NAMALWA (cell line): ENCODE measurements at regions not wholly inside any gene's neighbourhood (a gene's known extent, or its start where the extent isn't known, plus 50 kb on each side); places are given as distances from the start of the nearest gene placed in this dataset.

ENCODE experiments used
- DNase-seq: peaks from one replicate; pipeline ENCODE4 v3.0.0-alpha.2; 2015; ENCODE audit warnings: low spot score

DNA sequence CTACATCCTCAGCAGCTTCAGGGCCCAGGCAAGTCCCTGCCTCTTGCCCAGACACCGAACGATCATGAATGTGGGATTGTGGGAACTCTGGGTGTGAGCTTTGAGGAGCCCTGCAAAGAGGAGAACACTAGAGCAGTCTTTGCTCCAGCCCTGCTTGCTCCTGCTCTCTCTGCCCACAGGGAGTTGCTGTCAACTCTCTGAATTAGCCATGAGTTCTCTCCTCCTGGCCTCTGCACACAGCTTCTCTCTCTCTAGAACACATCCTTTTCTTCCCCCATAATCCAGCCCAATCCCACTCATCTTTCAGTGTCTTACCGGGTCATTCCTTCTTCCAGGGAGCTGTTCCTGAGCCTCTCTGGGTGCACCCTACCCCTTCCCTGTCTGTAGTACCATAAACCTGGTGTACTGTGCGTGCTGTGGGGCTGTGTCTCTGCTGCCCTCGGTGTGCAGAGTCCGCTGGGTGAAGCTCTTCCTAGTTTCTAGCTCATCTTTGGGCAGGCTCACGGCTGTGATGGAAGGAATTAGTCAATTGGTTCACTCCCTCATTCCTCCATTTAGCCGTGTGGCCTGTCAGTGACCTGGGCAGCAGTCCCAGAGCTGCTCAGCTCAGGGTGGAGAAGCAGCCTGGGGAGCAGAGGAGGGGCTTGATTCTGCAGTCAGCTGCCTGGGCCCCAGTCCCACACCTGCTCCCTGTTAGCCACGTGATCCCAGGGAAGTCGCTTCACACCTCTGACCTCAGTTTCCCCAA is 132.9 kb upstream of the HDAC4 start:
- no peak for DNase-seq

DNA sequence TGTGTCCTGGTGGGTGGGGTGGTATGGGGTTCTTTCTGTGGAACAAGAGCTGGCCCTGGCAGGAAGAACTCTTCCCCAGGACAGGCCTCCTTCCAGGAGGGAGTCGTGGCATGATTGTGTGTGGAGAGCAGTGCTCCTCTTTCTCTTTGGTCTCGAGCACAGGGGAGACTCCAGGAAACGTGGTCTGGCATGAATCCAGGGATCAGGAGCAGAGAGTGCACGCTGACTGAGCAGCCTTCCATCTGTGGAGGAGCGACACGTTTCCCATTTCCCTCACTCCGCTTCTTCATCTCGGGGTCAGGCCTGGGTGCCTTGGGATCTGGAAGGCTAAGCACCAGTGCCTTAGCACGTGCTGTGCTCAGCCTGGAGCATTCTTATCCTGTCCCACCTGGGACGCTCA is 132.0 kb upstream of the HDAC4 start:
- no peak for DNase-seq

DNA sequence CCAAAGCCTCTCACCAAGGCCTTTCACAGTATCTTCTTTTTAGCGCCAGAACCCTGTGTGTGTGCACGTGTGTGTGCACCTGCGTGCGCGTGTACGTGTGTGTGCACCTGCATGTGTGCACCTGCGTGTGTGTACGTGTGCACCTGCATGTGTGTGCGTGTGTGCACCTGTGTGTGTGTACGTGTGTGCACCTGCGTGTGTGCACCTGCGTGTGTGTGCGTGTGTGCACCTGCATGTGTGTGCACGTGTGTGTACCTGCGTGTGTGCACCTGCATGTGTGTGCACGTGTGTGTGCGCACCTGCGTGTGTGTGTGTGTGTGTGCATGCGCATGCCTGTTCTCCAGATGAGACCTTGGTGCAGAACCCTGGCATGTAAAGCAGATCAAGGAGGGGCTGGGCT is 131.4 kb upstream of the HDAC4 start:
- DNase-seq = no peak

DNA sequence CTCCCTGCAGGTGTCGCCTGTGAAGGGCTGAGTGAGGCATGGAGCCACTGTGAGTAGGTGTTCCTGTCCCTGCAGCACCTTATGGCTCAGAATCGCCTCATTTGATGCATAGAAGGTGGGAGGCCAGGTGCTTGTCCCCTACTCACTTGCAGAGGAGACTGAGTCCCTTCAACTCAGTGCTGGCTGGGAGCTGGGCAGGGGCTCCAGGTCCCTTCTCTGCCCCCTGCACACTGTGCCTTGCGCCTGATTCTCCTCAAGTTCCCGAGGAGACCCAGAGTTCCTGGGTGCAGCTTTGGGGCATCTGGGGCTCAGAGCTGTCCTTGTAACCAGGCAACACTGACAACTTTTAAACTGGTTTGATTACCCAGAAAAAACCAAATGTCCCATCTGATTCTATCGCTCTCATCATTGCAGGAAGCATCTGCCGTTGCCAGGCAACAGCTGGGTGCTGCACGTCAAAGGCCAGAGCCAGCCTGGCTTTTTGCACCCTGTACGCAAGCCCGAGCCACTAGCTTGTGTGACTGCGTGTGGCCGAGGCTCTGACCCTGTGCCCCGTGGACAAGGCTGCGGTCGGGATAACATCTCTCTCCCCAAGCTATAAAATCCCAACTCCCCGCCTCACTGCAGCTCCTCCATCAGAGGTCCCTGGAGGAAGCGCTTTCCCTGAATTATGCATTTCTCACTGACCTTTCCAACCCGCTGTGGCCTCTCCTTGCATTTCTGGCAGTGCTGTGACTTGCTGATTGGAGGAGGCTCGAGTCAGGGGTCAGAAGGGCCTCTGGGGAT is 130.8 kb upstream of the HDAC4 start:
- DNase-seq = no peak

DNA sequence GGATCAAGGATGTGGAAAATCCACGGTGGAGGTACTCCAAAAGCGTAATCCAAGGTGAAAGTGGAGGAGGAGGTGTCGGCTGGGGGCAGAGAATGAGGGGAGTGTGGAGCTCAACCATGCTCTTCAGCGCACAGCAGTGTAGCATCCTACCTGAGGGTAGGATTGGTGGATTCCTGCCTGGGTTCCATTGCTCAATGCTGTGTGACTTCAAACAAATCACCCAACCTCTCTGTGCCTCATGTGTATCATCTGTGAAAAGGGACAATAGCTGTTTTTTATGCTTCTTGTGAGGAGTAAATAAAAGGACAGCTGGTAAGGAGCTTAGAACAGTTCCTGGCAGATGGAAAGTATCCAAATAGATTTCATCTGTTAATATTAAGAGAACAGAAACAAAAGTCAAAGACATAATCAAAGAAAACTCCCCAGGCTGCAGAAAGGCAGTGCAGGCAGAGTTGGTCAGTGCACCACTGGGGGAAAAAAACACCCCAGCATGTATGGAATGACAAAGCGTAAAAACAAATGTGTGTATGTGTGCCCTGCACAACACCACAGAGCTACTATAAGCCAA is 130.0 kb upstream of the HDAC4 start:
- no peak for DNase-seq

DNA sequence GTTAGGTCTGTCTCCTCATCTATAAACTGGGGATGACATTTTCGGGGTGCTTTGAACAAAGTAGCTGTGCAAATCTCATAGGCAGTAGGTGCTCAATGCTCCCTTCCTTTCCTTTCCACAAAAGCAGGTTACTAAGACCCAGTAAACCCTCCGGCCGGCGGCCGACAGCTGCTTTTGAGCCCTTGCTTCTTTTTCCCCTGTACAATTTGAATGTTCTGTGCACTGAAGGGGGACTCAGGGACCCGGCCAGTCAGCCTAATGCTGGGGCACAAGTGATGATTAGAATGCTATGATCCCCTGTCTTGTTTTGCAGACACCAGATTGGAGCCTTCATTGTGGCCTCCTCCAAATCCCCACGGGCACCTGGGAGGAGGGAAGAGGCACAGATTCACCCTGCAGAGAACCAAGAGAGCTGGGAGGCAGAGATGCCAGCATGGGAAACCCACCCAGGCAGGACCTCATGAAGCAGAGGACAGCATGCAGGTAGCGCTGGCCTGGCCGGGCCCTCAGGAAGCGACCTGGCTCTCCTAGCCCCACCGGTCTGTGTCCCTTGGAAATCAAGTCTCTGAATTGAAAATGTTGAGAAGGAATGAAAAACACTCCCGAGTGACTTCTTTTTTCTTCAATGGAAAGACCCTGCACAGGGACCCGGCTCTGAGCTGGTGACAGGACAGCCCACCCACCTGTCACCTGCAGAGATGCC is 128.6 kb upstream of the HDAC4 start:
- no peak for DNase-seq

DNA sequence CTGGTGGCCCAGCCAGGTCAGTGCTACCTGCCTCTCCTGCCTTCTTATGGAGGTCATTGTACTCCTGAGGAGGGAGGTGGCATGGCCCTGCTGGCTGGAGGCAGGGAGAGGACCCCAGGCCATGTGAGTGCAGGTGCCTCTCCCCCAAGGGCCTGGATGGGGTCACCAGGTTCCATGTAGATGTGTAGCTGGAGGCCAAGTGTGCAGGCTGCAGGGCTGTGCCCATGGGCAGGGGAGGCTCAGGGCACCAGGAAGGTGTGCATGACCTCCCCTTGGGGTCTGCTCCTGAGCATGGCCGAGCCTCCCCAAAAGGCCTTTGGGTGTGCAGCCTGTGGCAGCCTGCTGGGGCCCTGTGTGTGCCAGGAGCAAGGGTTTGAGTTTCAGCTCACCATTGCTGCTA is 128.1 kb upstream of the HDAC4 start:
- no peak for DNase-seq

DNA sequence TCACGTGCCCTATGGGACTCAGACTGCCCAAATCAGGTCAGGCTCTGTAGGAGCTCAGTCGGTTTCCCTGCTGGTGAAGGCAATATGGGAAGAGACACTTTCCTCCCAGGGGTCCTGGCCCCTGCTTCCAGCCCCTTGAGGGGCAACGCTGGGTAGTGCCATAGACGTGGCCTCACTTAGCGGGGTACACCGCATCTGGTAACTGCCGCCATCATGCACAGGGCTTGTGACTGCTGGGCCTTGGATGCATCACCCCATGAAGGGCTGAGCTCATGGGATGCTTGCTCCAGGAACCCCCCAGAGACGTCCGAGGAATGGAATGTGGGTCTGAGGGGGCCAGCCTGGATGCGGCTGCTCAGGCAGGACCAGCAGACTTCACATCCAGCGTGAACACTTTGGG is 127.3 kb upstream of the HDAC4 start:
- no peak for DNase-seq

DNA sequence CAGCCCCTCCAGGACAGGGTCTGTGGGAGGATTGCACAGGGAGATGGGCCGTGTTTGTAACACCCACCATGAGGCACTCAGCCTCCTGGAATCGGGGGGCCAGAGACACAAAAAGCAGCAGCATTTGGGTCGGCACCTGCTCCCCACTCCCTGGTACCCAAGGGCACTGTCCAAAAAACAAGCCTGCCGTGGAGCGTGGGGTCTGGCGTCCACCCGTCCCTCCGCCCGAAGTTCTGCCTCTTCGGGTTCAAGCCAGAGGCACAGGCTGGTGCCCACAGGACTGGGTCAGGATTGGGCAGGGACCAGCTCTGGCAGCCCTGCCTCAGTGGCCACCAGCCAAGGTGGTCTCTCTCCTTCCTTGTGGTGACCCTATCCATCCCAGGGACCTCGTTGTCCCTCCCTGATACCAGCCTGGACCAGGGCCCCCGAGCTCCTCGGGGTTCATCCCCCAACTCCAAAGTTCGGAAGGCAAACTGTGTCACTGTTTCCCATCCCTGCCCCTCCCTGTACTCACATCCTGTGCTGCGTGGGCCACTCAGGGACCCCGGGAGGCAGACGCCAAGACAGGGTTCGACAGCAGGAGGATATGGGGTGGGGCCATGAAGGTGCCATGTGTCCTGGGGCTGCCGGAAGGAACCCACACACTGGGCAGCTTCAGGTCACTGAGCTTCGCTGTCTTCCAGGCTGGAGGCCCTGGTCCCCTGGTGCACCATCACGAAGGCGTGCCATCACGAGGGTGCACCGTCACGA is 126.0 kb upstream of the HDAC4 start:
- DNase-seq = no peak

DNA sequence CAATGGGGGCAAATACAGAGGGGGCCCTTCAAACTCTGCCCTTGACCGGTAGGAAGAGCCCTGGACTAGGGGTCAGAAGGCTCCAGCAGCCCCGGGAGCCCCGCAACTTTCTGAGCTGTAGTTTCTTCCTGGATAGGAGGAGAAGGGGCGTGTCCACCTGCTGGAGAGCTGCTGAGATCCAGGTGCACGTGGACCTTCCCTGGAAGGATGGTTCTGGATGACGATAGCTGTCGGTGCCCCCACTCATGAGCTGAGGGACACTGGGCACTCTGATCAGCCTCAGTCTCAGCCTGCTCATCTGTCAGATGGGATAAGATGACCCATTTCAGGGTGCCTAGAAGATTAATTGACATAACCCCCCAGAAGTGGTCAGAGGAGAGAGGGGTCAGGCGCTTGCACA is 125.2 kb upstream of the HDAC4 start:
- DNase-seq = no peak

DNA sequence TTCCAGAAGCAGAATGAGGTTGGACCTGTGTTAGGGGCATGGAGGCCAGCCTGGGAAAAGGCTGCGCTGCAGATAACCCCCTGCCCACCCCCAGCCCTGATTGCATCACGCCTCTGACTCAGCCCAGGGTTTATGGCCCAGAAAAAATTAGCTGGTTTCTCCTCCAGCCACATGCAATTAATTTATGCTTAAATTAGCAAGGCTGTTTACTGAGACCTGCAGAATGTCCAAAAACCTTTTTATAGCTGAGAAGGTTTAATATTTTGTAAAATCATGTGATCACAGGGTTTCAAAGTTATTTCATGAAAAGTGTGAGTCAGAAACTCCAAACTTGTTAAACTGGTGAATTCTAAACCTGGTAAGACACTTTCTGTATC is 123.1 kb upstream of the HDAC4 start:
- DNase-seq = no peak

DNA sequence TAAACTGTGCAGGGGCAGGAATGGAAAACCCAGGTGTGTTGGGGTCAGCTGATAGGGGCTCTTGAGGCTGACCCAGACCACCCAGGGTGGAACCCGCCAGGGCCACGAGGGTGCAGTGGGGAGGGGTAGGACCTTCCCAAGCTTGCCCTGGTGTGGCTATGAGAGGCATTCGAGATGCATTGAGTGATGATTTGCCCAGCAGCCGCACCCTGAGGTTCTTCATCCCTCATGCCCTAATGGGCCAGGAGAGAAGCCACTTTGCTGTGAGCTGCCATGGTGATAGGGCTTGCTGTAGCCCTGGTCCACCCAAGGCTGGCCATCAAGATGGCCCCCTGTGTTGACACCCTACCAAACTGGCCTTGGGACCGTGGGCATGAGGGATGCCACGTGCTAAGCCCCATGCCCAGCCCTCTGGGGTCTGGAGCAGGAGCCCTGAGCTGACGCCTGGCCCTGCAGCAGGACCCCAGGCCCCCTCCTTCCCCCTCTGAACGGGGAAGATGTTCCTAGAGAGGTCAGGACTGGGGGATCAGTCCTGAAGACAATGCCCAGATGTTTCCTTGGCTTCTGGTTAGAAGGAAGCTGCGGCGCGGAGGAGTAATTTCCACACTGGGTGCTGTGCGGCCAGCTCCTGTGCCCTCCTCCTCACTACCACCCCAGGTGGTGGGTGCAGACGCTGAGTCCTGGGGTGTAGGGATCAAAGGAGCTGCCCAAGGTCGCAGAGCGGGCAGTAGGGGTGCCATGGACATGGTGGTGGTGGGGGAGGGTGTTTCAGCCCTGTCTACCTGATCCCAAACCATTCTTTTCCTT is 122.5 kb upstream of the HDAC4 start:
- DNase-seq = no peak

DNA sequence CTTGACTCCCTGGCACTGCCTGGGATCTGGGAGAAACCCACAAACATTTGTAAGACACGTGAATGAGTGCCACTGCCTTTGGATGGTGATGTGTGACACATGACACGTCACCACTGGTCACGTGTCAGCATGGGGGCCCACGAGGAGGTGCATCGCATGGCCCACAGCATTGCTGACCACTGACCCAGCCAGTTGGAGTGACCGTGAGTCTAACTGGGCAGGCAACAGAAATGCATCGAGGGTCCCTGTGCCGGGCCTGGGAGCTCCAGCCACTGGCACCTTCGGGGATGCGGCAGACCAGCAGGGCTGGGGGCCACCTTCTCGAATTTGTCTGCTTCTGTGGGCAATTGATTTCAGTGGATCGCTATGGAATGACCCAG is 121.9 kb upstream of the HDAC4 start:
- DNase-seq = no peak

DNA sequence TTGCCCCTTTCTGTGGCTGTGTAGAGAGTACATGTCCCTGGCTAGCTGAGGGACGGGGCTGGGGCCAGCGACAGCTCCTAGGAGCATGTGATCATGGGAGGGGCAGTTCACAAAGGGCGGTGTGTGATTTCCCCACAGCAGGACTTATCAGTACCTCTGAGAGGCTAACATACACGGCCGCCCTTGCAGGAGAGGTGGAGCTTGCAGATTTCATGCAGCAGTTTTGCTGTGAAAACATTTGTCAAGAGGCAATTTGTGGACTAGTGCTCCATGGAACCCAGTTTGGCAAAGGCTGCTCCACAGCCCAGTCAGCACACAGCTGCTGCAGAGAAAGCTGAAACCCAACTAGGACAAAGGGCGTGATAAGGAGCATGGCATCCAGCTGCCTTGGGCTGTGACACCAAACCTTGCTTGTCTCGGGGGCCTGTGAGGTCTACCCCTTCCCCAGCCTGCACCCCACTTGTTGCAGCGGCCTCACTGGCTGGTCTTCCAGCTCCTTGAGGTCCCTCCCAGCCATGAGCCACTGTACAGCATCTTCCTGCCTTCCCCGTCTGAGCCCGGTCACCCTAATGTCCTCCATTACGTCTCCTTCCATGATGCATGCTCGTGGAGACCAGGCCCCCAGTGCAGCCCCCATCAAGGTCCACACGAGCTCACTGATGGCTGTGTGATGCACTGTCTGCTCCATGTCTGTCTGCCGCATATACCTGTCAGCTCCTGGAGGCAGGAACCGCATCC is 121.4 kb upstream of the HDAC4 start:
- no peak for DNase-seq

DNA sequence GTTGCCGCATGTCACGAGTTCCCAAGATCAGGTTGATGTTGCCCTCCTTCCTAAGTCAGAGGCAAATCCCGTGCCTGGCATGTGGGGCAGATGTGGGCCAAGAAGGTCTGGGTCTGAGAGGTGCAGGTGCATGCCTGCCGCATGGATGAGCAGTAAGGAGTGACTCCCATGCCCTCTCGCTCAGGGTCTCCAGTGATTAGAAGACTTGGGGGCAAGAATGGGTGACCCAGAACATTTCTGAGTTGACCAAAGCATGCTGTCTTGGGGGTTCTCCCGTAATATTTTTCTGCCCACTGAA is 120.6 kb upstream of the HDAC4 start:
- DNase-seq = no peak

DNA sequence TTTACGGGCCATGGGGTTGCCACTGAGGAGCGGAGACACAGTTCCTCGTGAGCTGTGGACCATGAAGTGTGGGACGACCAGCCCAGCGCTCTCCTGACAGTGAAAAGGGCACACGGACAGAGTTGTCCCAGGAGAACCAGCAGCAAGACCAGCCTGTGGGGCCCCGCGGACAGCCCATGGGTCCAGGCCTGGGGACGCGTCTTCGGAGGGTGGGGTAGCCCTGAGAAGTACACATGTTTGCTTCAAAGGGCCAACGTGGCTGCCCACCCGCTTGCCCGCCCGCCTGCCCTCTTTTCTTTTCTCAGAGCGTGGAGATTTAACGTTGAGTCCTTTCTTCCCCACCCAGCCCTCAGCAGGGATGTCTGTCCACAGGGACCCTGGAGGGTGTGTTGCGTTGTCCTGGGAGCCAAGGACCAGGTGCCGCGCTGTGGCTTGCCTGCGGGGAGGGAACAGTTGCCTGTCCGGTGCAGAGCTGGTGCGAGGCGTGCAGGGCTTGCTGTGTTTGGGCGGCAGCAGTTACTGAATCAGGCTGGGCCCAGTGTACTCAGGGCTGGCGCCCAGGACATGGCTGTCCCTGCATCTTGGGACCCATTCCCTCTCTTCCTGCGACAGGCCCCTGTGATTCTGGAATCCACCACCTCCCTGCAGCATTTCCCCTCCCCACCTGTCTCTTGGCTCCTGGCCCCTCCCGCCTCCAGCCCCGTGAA is 120.1 kb upstream of the HDAC4 start:
- DNase-seq = no peak

DNA sequence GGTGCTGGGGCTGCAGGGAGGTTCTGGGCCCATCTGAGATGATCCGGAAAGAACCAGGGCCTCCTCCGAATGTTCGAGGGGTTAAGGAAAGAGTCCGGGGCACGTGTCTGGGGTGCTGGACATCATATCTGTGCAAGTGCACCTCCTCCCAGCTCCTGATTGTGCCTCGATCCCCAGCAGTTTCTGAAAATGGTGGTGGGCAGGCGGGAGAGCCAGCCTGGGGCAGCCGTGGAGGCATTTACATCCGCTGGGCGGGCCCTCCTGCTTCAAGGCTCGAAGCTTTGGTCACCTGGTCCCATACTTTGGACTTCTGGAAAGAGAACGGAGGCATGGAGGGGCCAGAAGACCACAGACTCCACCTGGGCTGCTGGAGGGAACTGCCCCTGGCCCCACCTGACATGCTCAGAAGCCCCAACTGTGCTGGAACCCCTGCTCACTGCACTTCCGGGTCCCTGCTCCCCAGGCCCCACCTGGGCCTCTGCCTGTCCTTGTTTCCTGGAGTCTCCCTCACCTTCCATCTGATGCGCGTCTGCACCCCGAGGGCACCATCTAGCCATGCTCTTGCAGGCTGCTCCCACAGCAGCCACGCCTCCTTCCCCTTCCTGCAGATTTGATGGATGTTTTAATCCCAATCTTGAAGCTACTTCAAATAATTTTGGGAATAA is 119.2 kb upstream of the HDAC4 start:
- no peak for DNase-seq

DNA sequence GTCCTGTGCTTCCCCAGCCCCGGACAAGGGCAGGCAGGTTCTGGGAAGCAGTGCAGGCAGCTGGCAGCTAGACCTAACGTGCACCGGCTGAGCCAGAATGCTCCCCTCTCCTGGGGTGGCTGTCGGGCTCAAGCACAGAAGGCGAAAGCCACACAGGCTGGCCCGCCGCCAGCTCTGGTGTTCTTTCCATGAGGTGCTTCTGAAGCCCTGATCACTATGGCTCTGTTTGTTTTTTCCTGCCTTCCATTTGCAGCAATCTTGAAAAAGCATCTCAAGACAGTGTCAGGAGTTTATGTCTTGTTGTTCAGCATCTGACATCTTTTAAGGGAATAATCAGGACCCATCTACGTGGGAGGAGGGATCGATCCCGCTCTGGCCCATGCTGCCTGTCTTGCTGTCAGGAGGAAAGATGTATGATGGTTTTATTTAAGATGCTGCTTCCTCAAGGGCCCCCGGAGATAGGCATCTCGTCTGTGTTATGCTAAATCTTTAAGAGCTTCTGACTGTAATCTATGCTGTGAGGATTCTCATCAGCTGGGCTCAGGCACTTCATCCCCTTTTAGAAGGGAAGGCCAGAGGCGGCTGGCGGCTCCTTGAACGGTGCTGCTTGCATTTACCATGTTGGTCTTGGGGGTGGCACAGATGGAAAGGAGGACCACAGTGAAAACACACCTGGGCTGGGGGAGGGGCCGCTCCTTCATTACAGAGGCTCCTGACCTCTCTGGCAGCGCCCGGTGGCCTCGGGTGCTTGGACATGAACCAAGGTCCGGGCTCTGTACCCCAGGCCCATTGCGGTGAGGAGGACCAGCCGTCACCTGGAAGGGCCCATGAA is 118.5 kb upstream of the HDAC4 start:
- no peak for DNase-seq
